OCI-LY7 (cell line): ENCODE measurements at regions not wholly inside any gene's neighbourhood (a gene's known extent, or its start where the extent isn't known, plus 50 kb on each side); places are given as distances from the start of the nearest gene placed in this dataset.

Source experiments
- CTCF ChIP-seq: fragments of 200-600 bp; sonication (generic); conservative IDR thresholded peaks from 2 replicates; pipeline ENCODE4 v1.5.1; 2014; ENCODE audit warnings: mild to moderate bottlenecking, antibody characterized with exemption, low read length, moderate library complexity, mixed read lengths
- EZH2phosphoT487 ChIP-seq: fragments of 200-600 bp; sonication (generic); IDR thresholded peaks from 2 replicates; pipeline ENCODE4 v1.6.1; 2018; ENCODE audit warnings: low read depth, borderline replicate concordance, mild to moderate bottlenecking, mixed run types, antibody characterized with exemption, low read length, moderate library complexity, mixed read lengths

GRCh38 chr2:235201756-235202155, 249.9 kb downstream of the SH3BP4 start:
- TF ChIP-seq CTCF (no peak), EZH2phosphoT487 (no peak)
